ENCODE measurements at regions not wholly inside any gene's neighbourhood (a gene's known extent, or its start where the extent isn't known, plus 50 kb on each side); places are given as distances from the start of the nearest gene placed in this dataset.

DNA sequence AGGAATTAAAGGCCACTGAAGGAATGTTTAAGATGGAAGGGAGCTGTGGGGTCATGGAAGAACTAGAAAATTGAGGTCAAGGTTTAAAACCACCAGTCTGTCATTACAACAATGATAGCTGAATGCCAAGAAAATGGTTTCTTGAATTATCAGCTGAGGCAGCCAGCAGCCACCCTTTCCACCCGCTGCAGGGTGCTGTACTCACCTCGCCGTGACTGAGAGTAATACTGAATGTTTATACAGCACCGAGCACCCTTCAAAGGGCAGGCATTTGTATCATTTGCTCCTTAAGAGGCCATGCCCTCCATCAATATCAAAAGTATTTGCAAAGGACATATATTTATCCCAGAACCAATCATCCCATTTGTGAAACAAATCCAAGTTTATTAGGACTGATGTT, 402.8 kb downstream of the VPS13C start:
- TF ChIP-seq, protein P1, sequence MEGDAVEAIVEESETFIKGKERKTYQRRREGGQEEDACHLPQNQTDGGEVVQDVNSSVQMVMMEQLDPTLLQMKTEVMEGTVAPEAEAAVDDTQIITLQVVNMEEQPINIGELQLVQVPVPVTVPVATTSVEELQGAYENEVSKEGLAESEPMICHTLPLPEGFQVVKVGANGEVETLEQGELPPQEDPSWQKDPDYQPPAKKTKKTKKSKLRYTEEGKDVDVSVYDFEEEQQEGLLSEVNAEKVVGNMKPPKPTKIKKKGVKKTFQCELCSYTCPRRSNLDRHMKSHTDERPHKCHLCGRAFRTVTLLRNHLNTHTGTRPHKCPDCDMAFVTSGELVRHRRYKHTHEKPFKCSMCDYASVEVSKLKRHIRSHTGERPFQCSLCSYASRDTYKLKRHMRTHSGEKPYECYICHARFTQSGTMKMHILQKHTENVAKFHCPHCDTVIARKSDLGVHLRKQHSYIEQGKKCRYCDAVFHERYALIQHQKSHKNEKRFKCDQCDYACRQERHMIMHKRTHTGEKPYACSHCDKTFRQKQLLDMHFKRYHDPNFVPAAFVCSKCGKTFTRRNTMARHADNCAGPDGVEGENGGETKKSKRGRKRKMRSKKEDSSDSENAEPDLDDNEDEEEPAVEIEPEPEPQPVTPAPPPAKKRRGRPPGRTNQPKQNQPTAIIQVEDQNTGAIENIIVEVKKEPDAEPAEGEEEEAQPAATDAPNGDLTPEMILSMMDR (IDR thresholded peaks at IDR 0.05; ENCODE audit: borderline replicate concordance, extremely low read depth, low read length, poor library complexity, severe bottlenecking), result no peak
- no peak for TF ChIP-seq EZH2 (IDR thresholded peaks at IDR 0.05; ENCODE audit: borderline replicate concordance, low read depth, low read length, severe bottlenecking)
